Right lobe of liver (tissue), 6 donors: ENCODE measurements at regions not wholly inside any gene's neighbourhood (a gene's known extent, or its start where the extent isn't known, plus 50 kb on each side); places are given as distances from the start of the nearest gene placed in this dataset.

Experiments used
- ATAC-seq, 4 donors: fragments of 200-7000 bp; cut with Tn5 transposase; one replicate each; pipeline ENCODE4 v1.9.1; 2020; ENCODE audit warnings: mild to moderate bottlenecking in 4 of 4, moderate library complexity in 4 of 4
- DNase-seq, 3 donors: peaks; one replicate each; pipeline ENCODE4 v3.0.0-alpha.2; 2020
- H3K27ac ChIP-seq, 3 donors: fragments of 200-600 bp; one replicate each; pipeline ENCODE4 v1.8.0; 2022
- H3K27me3 ChIP-seq, 2 donors: fragments of 200-600 bp; one replicate each; pipeline ENCODE4 v1.8.0; 2022
- H3K36me3 ChIP-seq, 4 donors: fragments of 200-600 bp; sonication (generic) in 1 of 4; one replicate each; pipeline versions ENCODE4 v1.5.1 to v1.8.0; 2017 to 2022; ENCODE audit warnings: control low read depth in 1 of 4
- H3K4me1 ChIP-seq, 4 donors: fragments of 200-600 bp; sonication (generic) in 1 of 4; one replicate each; pipeline versions ENCODE4 v1.5.1 to v1.8.0; 2017 to 2022; ENCODE audit warnings: control low read depth in 1 of 4
- H3K4me3 ChIP-seq, 3 donors: fragments of 200-600 bp; one replicate each; pipeline ENCODE4 v1.8.0; 2022
- H3K9me3 ChIP-seq, 4 donors: fragments of 200-600 bp; sonication (generic) in 1 of 4; one replicate each; pipeline versions ENCODE4 v1.5.1 to v1.8.0; 2017 to 2022; ENCODE audit warnings: control low read depth in 1 of 4
- POLR2A ChIP-seq: fragments of 450-650 bp; IDR thresholded peaks from one replicate; pipeline ENCODE4 v1.6.1; 2017; ENCODE audit warnings: antibody characterized with exemption, mild to moderate bottlenecking
- WGBS: methylation state at CpG from one replicate; pipeline ENCODE4 v1.1.6; 2018; ENCODE audit warnings: low coverage, low lambda C conversion rate; ENCODE audit not compliant: insufficient coverage; ENCODE audit errors: missing lambda C conversion rate; 5-methylcytosine and 5-hydroxymethylcytosine counted together
- intact Hi-C, 2 donors: fragments of 100-400 bp; cut with DNase I; formaldehyde crosslinking; loops; one replicate each; pipeline versions ENCODE4 v1.11.2 to v1.14.1; 2022
- TF ChIP-seq, protein P1 (sequence below), 4 donors: fragments of 200-600 bp in 3 of 4; fragments of 450-650 bp in 1 of 4; IDR thresholded peaks; one replicate each; pipeline versions ENCODE4 v1.5.1 to v1.8.0; 2016 to 2022; ENCODE audit warnings: antibody characterized with exemption in 4 of 4, mild to moderate bottlenecking in 2 of 4
- donor health status: DM: no; HTN: yes; CAD: no.
- donor health status: DM: no; HTN: no; CAD: no.
- donor health status: DM: no; HTN: no; CAD: no.
- donor health status: DM: no; HTN: yes; CAD: no.
- donor health status: DM: no; HTN: yes; CAD: no.

GRCh38 chr4:126595643-126596042, 1037.1 kb upstream of the INTU start:
- Histone ChIP-seq H3K9me3 (no peaks in the 10 kb centered on the region), H3K4me3 (no peak overlapping the region), H3K36me3 (no peaks in the 10 kb centered on the region), H3K27me3 (no peaks in the 10 kb centered on the region), H3K4me1 (no peaks in the 10 kb centered on the region), H3K27ac (no peak overlapping the region)
- TF ChIP-seq, protein P1, sequence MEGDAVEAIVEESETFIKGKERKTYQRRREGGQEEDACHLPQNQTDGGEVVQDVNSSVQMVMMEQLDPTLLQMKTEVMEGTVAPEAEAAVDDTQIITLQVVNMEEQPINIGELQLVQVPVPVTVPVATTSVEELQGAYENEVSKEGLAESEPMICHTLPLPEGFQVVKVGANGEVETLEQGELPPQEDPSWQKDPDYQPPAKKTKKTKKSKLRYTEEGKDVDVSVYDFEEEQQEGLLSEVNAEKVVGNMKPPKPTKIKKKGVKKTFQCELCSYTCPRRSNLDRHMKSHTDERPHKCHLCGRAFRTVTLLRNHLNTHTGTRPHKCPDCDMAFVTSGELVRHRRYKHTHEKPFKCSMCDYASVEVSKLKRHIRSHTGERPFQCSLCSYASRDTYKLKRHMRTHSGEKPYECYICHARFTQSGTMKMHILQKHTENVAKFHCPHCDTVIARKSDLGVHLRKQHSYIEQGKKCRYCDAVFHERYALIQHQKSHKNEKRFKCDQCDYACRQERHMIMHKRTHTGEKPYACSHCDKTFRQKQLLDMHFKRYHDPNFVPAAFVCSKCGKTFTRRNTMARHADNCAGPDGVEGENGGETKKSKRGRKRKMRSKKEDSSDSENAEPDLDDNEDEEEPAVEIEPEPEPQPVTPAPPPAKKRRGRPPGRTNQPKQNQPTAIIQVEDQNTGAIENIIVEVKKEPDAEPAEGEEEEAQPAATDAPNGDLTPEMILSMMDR (IDR thresholded peaks at IDR 0.05), result no peak
- no peak for TF ChIP-seq POLR2A
- ATAC-seq, result no peak
- no peak for DNase-seq
- intact Hi-C loops, result no loop called here
- WGBS, result 29% methylated on average over 2 of the region's 2 CpGs

DNA sequence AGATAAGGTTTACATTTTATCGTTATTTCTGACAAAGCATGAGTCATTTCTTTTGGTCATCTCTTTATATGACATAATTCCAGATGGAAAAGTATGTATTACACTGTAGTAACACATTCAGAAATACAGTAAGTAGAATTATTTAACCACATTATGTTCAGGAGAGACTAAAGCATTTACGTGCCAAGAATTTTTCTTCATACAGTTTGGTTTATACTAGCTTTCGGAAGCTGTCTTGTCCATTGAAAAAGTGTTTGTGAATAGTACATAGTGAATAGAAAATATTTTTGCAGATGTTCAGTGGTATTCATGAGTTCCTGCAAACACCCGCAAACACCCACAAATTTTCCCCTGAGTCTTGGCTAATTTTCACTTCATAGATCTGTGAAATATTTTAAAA, 1033.0 kb upstream of the INTU start:
- Histone ChIP-seq H3K4me3 (no peak overlapping the region), H3K27ac (no peak overlapping the region), H3K4me1 (no peaks in the 10 kb centered on the region), H3K36me3 (no peaks in the 10 kb centered on the region), H3K9me3 (no peaks in the 10 kb centered on the region), H3K27me3 (no peaks in the 10 kb centered on the region)
- WGBS, result 69% methylated on average over 4 of the region's 4 CpGs
- intact Hi-C loops, result no loop called here
- ATAC-seq, result no peak
- TF ChIP-seq POLR2A, result no peak
- TF ChIP-seq, protein P1 (IDR thresholded peaks at IDR 0.05), result no peak
- no peak for DNase-seq

DNA sequence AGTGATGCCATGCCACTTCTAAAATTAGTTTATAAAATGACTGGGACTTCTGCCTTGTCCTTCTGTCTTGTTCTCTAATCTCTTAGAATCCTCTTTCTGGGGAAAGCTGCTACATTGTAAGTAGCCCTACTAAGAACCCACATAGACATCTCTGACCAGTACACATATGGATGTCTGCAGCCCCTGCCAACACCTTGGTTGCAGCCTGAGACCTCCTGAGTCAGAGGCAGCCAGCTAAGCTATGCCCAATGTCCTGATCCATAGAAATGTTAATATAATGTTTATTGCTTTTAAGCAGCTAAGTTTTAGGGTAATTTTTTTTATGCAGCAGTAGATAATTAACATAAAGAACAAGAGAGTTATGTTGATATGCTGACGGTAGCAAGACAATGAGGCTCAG, 1029.5 kb upstream of the INTU start:
- H3K9me3 ChIP-seq, result no peaks in the 10 kb centered on the region
- intact Hi-C loops, result no loop called here
- 47% methylated on average over 1 of the region's 1 CpG for WGBS
- no peaks in the 10 kb centered on the region for H3K36me3 ChIP-seq
- no peak for ATAC-seq
- DNase-seq, result no peak
- no peaks in the 10 kb centered on the region for H3K4me1 ChIP-seq
- H3K27me3 ChIP-seq, result no peaks in the 10 kb centered on the region
- no peak for TF ChIP-seq POLR2A
- TF ChIP-seq, protein P1 (IDR thresholded peaks at IDR 0.05), result no peak
- no peak overlapping the region for H3K4me3 ChIP-seq
- H3K27ac ChIP-seq, result no peak overlapping the region

- DNase-seq, result no peak
- Histone ChIP-seq H3K4me1 (no peaks in the 10 kb centered on the region), H3K27ac (no peak overlapping the region), H3K36me3 (no peaks in the 10 kb centered on the region), H3K9me3 (no peaks in the 10 kb centered on the region), H3K27me3 (no peaks in the 10 kb centered on the region), H3K4me3 (no peak overlapping the region)
- TF ChIP-seq, protein P1 (IDR thresholded peaks at IDR 0.05), result no peak
- no peak for TF ChIP-seq POLR2A
- intact Hi-C loops, result no loop called here
- no peak for ATAC-seq
- WGBS, result 56% methylated on average over 2 of the region's 2 CpGs
These were observed 1028.9 kb upstream of the INTU start for GRCh38 chr4:126603825-126604224.

DNA sequence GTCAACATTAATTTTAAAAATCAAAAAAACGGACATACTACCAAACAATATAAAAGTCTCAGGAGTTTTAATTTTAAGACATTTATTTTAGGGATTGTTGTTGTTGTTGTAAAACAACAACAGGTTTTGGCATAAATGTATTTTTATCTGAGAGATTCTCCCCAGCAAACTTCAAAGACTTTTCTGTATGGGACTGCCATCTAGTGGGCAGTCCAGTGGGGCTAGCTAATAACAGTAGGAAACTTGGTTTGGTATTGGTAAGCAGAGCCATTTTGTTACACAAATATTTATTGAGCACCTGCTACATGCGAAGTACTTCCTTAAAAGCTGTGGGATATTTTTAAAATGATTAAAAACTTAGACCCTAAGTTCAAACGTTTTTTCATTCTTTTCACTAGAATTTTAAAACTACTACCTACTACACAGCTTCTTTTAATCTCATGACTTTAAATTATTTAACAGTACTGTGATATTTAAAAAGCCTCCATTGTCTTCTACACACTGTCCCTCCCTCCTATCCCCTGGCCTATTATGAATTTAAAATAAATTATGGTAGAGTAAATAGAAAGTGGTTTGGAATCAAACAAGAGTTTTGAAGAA, 1028.4 kb upstream of the INTU start:
- 19% methylated on average over 3 of the region's 3 CpGs for WGBS
- Histone ChIP-seq H3K27ac (no peak overlapping the region), H3K4me3 (no peak overlapping the region), H3K9me3 (no peaks in the 10 kb centered on the region), H3K27me3 (no peaks in the 10 kb centered on the region), H3K4me1 (no peaks in the 10 kb centered on the region), H3K36me3 (no peaks in the 10 kb centered on the region)
- intact Hi-C loops, result no loop called here
- DNase-seq (no peak), ATAC-seq (peak in 3 of 4 donors; percentile 33 to 43 (median 34))
- TF ChIP-seq, protein P1 (IDR thresholded peaks at IDR 0.05), result peak in 3 of 4 donors; percentile 47 to 53 (median 49)
- no peak for TF ChIP-seq POLR2A
